ELF-1 (cell line): ENCODE measurements at regions not wholly inside any gene's neighbourhood (a gene's known extent, or its start where the extent isn't known, plus 50 kb on each side); places are given as distances from the start of the nearest gene placed in this dataset.

Source experiments
- DNase-seq: peaks from one replicate; pipeline ENCODE4 v3.0.0-alpha.2; 2016; ENCODE audit warnings: low read depth, low spot score

DNA sequence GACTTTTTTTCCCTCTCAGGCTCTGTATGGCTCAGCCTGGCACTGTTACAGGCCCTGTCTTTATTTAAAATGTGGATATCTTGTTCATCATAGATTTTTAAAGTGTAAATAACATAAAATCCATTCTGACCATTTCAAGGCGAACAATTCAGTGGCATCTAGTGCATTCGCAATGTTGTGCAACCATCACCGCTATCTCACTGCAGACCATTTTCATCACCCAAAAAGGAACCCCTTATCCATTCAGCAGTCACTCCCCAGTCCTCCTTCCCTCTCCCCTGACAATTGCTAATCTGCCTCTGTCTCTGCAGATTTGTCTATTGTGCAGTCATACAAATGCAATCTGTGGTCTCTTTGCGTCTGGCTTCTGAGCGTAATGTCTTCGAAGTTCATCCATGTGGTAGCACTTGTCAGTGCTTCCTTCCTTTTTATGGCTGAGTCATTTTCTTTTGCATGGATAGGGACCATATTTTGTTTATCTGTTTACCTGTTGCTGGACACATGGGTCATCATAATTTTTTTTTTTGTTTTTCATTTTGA lies 148.8 kb upstream of the LHX5 start:
- no peak for DNase-seq

DNA sequence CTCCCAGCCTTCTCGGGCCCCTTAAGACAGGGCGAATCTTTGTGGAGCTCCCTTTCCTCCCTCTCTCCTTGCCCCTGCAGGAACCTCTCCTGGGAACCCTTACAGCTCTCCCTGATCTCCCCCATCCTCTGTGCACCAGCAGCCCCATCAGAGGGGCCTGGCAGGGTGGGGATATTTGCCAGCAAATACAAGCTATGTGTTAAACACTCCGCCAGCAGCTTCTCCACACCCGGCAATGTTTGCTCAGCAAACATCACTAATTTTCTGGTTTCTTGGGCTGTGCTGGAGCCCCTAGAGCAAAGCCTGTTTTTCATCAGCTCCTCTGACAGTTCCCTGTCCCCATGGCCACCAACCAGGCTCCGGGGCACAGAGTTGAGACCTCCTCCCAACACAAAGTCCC lies 147.5 kb upstream of the LHX5 start:
- DNase-seq = peak; percentile 84

DNA sequence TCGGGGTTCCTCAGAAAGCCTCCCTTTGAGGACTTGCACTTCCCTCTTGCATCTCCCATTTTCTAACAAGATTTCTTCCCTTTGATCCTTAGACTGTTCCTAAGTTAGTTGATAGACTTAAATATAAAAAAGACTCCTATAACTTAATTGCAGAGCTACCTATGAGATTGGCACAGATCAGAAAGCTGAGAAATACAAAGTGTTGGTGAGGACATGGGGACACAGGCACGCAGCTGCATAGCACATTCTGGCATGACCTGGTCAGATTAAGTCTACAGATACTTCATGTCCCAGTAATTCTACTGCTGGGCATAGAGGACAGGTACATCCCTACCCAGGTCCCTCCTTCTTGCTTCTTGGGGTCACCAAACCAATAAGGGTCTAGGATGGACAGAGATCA lies 141.7 kb upstream of the LHX5 start:
- DNase-seq = no peak

- no peak for DNase-seq
Measured at GRCh38 chr12:113612793-113613192, 141.1 kb upstream of the LHX5 start.

- no peak for DNase-seq
Measured at GRCh38 chr12:113612076-113612728, 140.5 kb upstream of the LHX5 start.

- no peak for DNase-seq
Measured at GRCh38 chr12:113611652-113612051, 140.0 kb upstream of the LHX5 start.

GRCh38 chr12:113610698-113611097 lies 139.0 kb upstream of the LHX5 start:
- DNase-seq = no peak

DNA sequence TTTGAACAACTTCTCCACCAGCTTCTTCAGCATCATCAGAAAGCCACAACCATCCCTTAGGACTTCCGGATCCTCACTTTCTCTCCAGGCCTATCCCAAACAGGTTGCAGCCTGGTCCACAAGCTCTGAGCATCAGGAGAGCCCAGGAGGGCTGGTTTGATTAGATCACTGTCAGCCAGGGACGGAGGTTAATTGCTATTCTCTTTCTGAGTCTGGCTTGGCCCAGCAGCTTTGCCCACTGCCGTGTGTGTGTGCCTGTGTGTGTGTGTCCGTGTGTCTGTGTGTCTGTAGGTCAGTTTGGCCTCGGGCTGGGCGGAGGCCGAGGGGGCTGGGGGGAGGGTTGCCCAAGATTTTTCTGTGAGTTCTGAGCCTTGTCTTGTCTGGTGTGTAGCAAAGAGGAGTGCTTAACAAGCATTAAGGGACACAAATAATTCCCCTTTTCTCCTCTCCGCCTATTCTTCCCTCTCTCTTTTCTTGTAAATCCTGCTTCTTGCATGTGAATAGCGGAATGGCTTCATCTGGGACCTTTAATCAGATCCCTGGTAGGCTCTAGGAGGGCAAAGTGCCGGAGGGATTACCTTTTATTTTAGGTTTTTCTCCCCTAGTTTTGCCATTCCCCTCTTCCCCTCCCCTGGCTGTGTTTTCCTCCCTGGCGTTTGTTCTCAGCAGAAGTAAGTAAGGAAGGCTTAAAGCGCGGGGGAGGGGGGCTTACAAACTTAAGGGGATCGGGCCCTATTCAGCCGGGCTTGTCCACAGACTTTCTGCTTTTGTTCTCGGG lies 138.2 kb upstream of the LHX5 start:
- peak; percentile 84 for DNase-seq

DNA sequence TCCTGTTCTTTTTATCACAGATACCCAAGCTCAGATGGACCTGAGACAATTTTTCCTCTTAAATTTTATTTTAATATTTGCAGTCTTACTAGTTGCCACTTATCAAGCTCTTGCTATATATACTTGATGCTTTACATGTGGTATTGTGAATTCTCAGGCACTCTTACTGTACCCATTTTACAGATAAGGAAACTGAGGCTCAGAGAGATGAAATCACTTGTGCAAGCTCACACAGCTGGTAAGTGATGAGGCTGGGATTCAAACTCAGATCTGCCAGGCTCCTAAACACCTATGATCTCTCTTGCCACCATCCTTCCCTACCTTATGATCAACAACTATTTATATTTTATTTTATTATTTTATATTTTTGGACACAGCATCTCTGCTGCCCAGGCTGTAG lies 133.0 kb upstream of the LHX5 start:
- no peak for DNase-seq

GRCh38 chr12:113601656-113602263 lies 130.1 kb upstream of the LHX5 start:
- no peak for DNase-seq

DNA sequence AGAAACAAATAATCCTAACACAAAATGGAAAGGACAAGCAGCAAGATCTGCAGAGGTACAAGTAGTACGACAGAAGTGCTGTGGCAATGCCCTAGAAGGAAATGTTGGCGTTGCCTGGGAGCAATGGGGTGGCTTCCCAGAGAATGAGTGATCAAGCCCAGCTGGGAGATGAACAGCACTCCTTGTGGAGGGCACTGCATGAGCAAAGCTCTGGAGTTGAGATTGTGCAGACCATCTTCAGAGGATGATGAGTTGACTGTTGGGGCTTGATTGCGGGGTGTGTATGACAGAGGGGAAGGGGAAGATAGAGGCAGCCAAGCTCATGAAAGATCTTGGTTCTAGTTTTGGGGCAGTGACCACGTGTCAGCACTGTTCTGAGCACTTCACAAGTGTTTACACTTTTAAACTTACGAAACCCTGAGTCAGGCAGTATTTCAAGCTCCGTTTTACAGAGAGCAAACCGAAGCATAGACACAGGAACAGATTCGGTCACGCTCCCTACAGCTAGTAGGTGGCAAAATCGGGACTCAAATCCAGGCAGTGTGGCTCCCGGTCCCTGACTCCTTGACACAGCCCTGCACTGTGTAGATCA lies 127.2 kb upstream of the LHX5 start:
- DNase-seq = no peak

DNA sequence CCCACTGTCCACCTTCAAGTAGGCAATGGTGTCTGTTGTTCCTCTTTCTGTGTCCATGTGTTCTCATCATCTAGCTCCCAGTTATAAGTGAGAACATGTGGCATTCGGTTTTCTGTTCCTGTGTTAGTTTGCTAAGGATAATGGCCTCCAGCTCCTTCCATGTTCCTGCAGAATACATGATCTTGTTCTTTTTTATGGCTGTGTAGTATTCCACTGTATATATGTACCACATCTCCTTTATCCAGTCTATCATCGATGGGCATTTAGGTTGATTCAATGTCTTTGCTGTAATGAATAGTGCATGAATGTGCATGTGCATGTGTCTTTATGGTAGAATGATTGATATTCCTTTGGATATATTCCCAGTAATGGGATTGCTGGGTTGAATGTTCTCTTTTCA lies 123.3 kb upstream of the LHX5 start:
- DNase-seq = no peak

GRCh38 chr12:113591480-113591974 lies 119.9 kb upstream of the LHX5 start:
- DNase-seq = peak; percentile 62

GRCh38 chr12:113589437-113589836 lies 117.8 kb upstream of the LHX5 start:
- DNase-seq = no peak

DNA sequence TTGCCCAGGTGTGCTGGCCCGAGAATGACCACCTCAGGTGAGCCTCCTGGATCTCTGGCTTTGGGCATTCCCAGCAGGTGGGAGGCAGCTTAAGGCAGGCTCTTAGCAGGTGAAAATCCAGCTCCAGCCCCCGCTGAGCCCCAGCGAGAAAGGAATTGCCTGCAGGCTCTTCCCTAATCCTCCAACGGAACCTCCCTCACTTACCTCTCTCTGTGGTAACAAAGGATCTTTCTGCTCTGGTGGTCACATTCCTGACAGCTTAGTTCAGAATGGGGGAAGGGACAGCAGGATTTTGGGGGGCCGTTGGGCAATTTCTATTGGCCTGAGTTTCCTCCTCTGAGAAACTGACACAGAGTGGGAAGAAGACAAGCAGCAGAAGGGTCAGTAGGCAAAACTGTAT lies 116.0 kb upstream of the LHX5 start:
- peak; percentile 96 for DNase-seq

- DNase-seq = no peak
Measured at GRCh38 chr12:113586461-113586860, 114.8 kb upstream of the LHX5 start.

GRCh38 chr12:113582521-113583218 lies 111.0 kb upstream of the LHX5 start:
- peak; percentile 80 for DNase-seq

- DNase-seq = no peak
Measured at GRCh38 chr12:113581342-113581741, 109.7 kb upstream of the LHX5 start.

GRCh38 chr12:113580437-113580836 lies 108.8 kb upstream of the LHX5 start:
- no peak for DNase-seq

- DNase-seq = peak; percentile 39
Measured at GRCh38 chr12:113577464-113578129, 105.9 kb upstream of the LHX5 start.

DNA sequence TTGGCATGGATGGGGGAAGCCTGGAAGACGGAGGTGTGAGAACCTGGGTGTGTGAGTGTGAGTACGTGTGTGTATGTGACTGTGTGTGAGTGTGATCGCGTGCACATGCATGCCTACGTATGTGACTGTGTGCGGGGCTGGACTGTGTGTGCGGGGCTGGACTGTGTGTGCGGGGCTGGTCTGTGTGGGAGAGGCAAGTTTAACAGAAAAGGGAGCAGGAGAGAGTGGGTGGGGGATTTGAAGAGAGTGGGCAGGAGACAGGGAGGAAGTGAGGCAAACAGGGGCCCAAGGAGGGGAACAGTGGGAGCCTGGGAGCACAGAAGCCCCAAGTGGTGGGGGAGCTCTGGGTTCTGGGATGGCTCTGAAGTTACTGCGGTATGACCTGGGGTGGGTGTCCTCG lies 103.7 kb upstream of the LHX5 start:
- DNase-seq = no peak
